ENCODE measurements at regions not wholly inside any gene's neighbourhood (a gene's known extent, or its start where the extent isn't known, plus 50 kb on each side); places are given as distances from the start of the nearest gene placed in this dataset.

DNA sequence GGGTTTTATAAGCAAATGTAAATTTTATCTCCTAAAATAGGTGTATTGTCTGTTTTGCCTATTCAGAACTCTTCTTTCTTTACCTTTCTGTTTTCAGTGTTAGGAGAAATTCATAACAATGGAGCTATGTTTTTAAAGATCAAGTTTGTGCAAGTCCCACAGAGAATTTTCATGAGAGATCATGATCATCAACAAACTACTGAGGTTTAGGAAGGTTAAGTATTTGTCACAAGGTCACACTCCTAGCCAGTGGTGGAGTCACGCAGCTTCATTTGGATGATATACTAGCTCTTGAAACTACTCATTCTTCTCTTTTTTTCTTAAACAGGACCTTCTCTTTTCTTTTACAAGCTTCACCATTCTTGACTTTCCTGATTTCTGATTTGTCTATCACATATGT is 892.6 kb upstream of the FRG1 start:
- DNase-seq, result no peak

DNA sequence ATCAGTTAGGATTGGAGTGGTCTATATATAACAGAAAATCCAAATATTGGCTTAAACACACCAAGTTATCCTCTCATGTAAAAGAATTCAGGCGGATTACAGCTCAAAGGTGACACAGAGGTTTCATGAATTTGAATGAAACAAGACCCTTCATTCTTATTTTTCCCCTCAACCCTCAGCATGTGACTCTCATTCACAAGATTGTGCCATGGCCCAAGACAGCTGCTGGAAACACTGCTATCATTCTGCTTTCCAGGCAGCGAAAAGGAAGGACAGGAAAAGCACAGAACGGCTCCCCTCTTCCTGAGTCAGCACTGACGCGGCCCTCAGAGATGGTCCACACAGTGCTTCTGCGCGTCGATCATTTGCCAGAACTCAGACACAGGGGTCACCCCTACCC is 891.0 kb upstream of the FRG1 start:
- DNase-seq, result no peak

GRCh38 chr4:189050643-189051042 is 890.0 kb upstream of the FRG1 start:
- no peak for DNase-seq

DNA sequence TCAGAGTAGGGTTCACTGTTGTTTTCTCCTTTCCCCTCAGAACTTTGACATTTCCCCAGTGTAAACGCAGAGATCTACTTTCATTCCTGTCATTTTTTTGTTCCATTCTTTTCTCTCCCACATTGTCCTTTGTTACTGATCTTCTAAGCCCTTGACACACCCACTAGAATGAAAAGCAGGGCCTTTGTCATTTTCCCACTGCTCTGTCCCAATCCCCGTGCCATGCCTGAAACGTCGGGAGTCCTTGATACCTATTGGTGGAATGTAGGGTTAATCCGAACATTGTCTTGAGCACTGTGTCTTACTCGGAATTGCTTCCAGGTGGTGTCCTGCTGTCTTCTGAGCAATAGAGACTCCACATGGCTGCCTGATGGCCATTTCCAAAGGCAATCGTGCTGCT is 887.1 kb upstream of the FRG1 start:
- no peak for DNase-seq

GRCh38 chr4:189060104-189060503 is 880.6 kb upstream of the FRG1 start:
- no peak for DNase-seq

- DNase-seq, result no peak
Observed at GRCh38 chr4:189062047-189062820, 878.4 kb upstream of the FRG1 start.

- no peak for DNase-seq
Observed at GRCh38 chr4:189069772-189070171, 870.9 kb upstream of the FRG1 start.

GRCh38 chr4:189071241-189071640 is 869.4 kb upstream of the FRG1 start:
- DNase-seq, result no peak

DNA sequence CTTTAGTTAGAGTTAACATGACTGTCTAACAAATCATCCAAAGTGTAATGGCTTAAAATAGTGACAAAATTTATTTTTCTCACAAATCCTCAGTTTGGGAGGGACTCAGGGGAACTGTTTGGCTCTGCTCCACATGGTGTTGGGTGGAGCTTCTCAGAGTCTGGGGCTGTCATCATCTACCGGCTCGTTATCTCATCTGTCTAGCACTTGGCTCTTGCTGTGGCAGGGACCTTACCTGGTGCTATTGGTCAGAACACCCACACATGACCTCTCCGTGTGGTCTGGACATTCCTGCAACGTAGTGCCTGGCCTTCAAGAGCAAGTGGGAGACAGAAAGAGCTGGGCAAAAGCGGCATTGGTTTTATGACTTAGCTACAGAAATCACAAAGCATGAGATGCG is 866.9 kb upstream of the FRG1 start:
- no peak for DNase-seq

GRCh38 chr4:189081826-189082225 is 858.8 kb upstream of the FRG1 start:
- DNase-seq, result no peak

- DNase-seq, result no peak
Observed at GRCh38 chr4:189083769-189084168, 856.9 kb upstream of the FRG1 start.

- DNase-seq, result no peak
Observed at GRCh38 chr4:189084671-189085070, 856.0 kb upstream of the FRG1 start.

DNA sequence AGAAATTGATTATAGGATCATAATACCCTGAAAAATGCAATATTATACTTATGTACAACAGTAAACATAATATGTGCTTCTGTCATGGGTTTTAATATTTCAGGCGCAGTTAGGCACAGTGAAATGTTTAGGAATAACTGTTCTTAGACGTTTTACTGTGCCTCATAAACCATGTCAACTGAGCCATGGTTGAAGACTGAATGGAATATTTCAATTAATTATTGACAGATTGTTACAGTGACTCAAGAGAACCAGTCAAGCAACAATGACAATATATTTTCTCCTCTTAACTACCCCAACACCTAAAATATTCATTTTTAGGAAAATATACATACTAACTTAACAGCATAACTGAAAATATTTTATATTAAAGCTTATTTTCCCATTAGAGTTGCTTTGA is 852.7 kb upstream of the FRG1 start:
- no peak for DNase-seq

- no peak for DNase-seq
Observed at GRCh38 chr4:189088780-189089179, 851.9 kb upstream of the FRG1 start.

- no peak for DNase-seq
Observed at GRCh38 chr4:189090174-189090814, 850.4 kb upstream of the FRG1 start.

DNA sequence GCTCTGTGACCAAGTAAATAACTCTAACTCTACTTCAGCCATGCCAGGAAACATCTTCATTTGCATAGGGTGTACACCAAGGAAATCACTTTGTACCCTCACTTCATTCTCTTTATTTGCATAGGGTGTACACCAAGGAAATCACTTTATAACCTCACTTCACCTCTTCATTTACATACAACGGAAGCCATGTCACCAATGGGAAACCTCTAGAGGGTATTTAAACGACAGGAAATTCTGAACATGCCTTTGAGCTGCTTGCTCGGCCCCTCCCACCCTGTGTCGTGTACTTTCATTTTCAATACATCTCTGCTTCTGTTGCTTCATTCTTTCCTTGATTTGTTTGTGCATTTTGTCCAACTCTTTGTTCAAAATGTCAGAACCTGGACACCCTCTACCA is 848.1 kb upstream of the FRG1 start:
- no peak for DNase-seq

DNA sequence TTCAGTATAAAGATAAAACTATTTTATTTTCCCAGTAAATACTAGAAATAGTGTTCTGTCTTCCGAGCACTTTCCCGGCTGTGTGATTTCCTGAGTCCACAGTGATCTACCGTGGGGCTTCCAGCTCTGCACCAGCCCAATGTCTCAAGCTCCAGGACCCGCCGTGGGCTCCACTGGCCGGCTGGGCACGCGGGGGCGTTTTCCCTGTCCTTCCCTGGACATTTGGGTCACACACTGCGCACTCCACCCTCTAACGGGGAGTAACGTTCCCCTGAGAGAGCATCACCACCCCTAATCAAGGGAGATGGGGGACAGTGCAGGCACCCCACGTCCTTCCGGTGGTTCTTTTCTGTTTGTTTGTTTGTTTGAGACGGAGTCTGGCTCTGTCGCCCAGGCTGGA is 844.6 kb upstream of the FRG1 start:
- DNase-seq, result no peak

GRCh38 chr4:189096717-189097116 is 844.0 kb upstream of the FRG1 start:
- DNase-seq, result no peak

DNA sequence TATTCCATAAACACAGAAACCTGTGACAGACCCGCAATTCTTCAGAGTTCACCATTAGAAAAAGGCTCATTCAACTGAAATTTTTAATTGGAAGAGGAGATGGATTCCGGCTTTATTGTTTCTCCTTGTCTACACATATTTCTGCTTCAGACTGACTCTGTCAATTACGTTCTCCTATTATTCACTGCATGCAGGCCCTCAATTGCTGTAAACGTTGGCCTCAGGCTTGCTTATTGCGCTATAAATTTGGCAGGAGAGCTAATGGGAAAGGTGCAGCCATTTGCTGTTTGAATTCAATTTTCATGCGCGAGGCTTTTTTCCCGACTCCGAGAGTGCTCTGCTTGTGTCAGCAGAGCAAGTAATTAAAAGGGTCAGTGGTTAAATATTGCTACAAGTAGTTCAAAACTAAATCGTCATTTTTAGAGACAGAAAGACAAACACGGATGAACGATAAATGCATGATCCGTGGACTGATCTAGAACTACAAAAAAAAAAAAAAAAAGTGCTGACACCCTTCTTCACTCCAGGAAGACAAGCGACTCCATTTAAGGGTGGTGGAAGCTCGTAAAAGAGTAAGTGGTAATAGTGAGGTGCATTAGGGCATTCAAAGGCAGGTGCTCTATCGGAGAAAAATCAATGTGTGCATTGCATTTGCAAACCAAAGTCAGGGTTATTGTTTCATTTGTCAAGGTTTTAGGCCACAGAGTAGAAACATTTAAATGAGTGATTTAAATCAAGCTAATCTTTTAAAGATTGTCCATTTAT is 841.6 kb upstream of the FRG1 start:
- DNase-seq, result no peak

DNA sequence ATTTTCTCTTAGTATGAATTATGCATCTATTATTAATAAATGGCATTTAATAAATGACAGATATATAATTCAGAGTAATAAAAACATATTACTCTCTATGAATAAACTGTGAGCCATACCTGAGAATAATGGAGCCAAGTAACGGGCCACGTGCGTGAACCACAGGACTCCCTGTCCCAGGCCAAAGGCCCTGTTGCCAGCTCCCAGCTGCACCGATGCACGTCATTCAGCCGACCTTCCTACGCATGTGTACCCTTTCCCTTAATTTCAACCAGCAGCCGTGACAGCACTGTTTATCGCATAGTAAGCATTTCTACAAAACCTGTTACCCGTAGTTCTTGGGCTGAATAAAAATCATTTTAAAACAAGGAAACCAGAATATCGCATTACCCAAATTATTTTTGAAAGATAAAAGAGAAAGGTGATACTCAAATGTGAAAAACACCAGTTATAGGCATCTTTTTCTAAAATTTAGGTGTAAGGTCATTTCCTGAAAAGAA is 827.2 kb upstream of the FRG1 start:
- DNase-seq, result no peak

DNA sequence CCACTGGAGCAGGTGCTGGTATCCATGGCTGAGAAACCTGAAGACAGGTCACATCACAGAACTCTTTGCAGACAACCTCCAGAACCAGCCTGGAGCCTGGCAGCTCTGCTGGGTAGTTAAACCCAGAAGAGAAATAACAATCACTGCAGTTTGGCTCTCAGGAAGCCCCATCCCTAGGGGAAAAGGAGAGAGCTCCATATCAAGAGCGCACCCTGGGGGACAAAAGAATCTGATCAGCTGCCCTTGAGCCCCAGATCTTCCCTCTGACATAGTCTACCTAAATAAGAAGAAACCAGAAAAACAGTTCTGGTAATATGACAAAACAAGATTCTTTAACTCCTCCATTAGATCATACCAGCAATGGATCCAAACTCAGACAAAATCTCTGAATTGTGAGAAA is 823.2 kb upstream of the FRG1 start:
- no peak for DNase-seq

GRCh38 chr4:189121336-189121735 is 819.3 kb upstream of the FRG1 start:
- no peak for DNase-seq

DNA sequence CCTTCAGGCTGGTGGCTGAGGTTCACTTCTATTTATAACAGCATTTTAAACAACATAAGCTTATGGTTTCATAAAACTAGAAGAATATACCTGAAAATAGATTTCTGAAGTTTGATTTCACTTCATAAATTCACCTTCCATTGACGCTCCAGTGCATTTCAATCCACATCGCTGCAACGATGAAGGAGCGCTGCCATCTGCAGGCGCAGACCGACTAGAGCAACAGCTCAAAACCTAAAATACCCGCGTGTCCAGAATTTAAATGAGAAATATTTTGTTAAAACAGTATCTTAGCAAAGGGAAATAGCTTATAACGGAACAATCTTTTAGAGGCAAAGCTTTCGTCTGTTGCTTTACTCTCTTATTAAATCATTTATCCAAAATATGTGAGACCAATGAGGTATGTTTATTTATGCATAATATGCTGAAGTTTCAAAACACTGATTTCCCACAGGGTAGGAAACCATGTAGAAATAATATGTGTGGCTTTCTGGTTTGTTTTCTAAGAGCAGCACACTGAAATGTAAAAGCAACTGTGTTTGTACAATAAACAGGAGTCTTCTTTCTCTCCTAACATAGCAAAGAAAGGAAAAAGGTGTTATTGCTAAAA is 816.4 kb upstream of the FRG1 start:
- no peak for DNase-seq
